Right atrium auricular region (tissue), 2 donors: ENCODE measurements at regions not wholly inside any gene's neighbourhood (a gene's known extent, or its start where the extent isn't known, plus 50 kb on each side); places are given as distances from the start of the nearest gene placed in this dataset.
"Not testable (repeated sequence)": the region's sequence is repeated elsewhere in the genome, so short reads cannot be mapped to it uniquely, and the experiment has no call there.

ENCODE experiments used
- DNase-seq: peaks from one replicate; pipeline ENCODE4 v3.0.0-alpha.2; 2019; ENCODE audit warnings: low spot score
- H3K27ac ChIP-seq, 2 donors: fragments of 200-600 bp; sonication (generic); 1 replicate in 1 of 2; 2 replicates in 1 of 2; pipeline ENCODE4 v1.5.1; 2016 to 2019
- H3K27me3 ChIP-seq, 2 donors: fragments of 200-600 bp; sonication (generic); one replicate each; pipeline versions ENCODE4 v1.5.1 to v1.6.0; 2017 to 2019
- H3K36me3 ChIP-seq: fragments of 200-600 bp; sonication (generic); one replicate; pipeline ENCODE4 v1.5.1; 2016
- H3K4me1 ChIP-seq, 2 donors: fragments of 200-600 bp; sonication (generic); one replicate each; pipeline versions ENCODE4 v1.5.1 to v1.6.0; 2017 to 2019
- H3K4me3 ChIP-seq, 2 donors: fragments of 200-600 bp; sonication (generic); 1 replicate in 1 of 2; 2 replicates in 1 of 2; pipeline ENCODE4 v1.5.1; 2017 to 2019; ENCODE audit warnings: mild to moderate bottlenecking in 1 of 2, moderate library complexity in 1 of 2
- H3K9me3 ChIP-seq, 2 donors: fragments of 200-600 bp; sonication (generic); one replicate each; pipeline ENCODE4 v1.5.1; 2019
- CTCF ChIP-seq, 2 donors: fragments of 200-600 bp; sonication (generic); IDR thresholded peaks; one replicate each; pipeline ENCODE4 v1.5.1; 2019; ENCODE audit warnings: antibody characterized with exemption in 2 of 2

- Histone ChIP-seq H3K27me3 (no peaks in the 10 kb centered on the region), H3K27ac (no peak overlapping the region), H3K36me3 (no peaks in the 10 kb centered on the region), H3K4me3 (no peak overlapping the region), H3K4me1 (no peaks in the 10 kb centered on the region), H3K9me3 (no peaks in the 10 kb centered on the region)
- TF ChIP-seq CTCF (IDR thresholded peaks at IDR 0.05) = no peak
- no peak for DNase-seq
Observed at GRCh38 chr7:114173170-114173890, 241.3 kb upstream of the FOXP2 start.

- not testable (repeated sequence) for DNase-seq, H3K27ac ChIP-seq, H3K9me3 ChIP-seq, H3K27me3 ChIP-seq, H3K4me1 ChIP-seq, H3K36me3 ChIP-seq, H3K4me3 ChIP-seq
Observed at GRCh38 chr7:114169389-114169788, 245.2 kb upstream of the FOXP2 start.

GRCh38 chr7:114160925-114161324 lies 242.1 kb upstream of the PPP1R3A start:
- DNase-seq = no peak
- H3K27me3 ChIP-seq = no peaks in the 10 kb centered on the region

GRCh38 chr7:114158854-114159253 lies 240.0 kb upstream of the PPP1R3A start:
- Histone ChIP-seq H3K27ac (no peak overlapping the region), H3K36me3 (no peaks in the 10 kb centered on the region), H3K9me3 (no peaks in the 10 kb centered on the region), H3K27me3 (no peaks in the 10 kb centered on the region), H3K4me3 (no peak overlapping the region), H3K4me1 (no peaks in the 10 kb centered on the region)
- TF ChIP-seq CTCF (IDR thresholded peaks at IDR 0.05) = no peak
- DNase-seq = no peak

More at GRCh38 chr7:114160925-114161324, 242.1 kb upstream of the PPP1R3A start:
- no peaks in the 10 kb centered on the region for H3K36me3 ChIP-seq
- no peaks in the 10 kb centered on the region for H3K4me1 ChIP-seq
- no peak overlapping the region for H3K27ac ChIP-seq
- no peak overlapping the region for H3K4me3 ChIP-seq
- TF ChIP-seq CTCF (IDR thresholded peaks at IDR 0.05) = no peak
- H3K9me3 ChIP-seq = no peaks in the 10 kb centered on the region

- TF ChIP-seq CTCF (IDR thresholded peaks at IDR 0.05) = no peak
- Histone ChIP-seq H3K9me3 (no peaks in the 10 kb centered on the region), H3K27ac (no peak overlapping the region), H3K4me3 (no peak overlapping the region), H3K27me3 (no peaks in the 10 kb centered on the region), H3K4me1 (no peaks in the 10 kb centered on the region), H3K36me3 (no peaks in the 10 kb centered on the region)
- DNase-seq = no peak
Observed at GRCh38 chr7:114158275-114158674, 239.5 kb upstream of the PPP1R3A start.

- no peaks in the 10 kb centered on the region for H3K9me3 ChIP-seq
- no peak for TF ChIP-seq CTCF (IDR thresholded peaks at IDR 0.05)
- no peak overlapping the region for H3K27ac ChIP-seq
- DNase-seq = no peak
- no peaks in the 10 kb centered on the region for H3K4me1 ChIP-seq
- no peaks in the 10 kb centered on the region for H3K36me3 ChIP-seq
- no peaks in the 10 kb centered on the region for H3K27me3 ChIP-seq
- no peak overlapping the region for H3K4me3 ChIP-seq
Observed at GRCh38 chr7:114156178-114156577, 237.4 kb upstream of the PPP1R3A start.
